HG02938 (cell line): ENCODE measurements at regions not wholly inside any gene's neighbourhood (a gene's known extent, or its start where the extent isn't known, plus 50 kb on each side); places are given as distances from the start of the nearest gene placed in this dataset.

Experiments
- ATAC-seq: cut with Tn5 transposase; IDR thresholded peaks from one replicate; pipeline ENCODE4 v1.9.1; 2021; ENCODE audit warnings: mild to moderate bottlenecking, moderate library complexity; ENCODE audit not compliant: unreplicated experiment

DNA sequence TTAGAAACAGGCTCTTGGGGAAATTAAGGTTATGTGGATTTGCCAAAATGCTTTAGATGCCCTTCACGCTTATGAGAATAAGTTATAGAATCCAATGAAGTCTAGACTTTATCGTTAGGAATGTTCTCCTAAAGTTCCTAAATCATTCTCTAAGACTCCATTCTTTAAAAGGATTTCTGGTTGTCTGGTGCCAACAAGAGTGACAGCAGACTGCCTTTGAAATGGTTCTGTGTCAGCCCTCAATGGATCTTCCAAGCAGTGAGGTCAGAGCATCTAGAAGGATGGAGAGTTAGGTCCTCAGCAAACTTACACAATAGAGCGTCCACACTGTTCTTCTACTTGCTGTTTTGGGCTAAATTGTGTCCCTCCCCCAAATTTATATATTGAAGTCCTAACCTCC, 473.3 kb downstream of the GATA3 start:
- ATAC-seq, result no peak

DNA sequence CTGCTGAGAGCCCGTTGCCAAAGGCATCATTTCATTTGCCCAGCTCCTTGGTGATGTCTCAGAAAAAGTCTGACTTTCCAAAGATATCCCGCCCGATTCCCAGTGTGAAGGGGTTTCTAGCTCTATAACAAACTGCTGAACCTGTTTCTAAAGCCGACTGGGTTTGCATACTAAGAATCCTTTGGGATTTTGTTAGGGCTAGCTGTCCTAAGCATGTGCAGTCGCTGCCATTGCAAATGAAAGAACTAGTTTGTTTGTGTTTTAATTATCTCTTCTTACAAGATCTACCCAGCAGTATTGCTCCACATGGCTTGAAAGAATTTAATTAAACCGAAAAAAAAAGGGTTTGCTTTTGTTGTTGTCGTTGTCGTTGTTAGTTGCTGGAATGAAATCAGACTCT, 476.6 kb downstream of the GATA3 start:
- no peak for ATAC-seq

- ATAC-seq, result no peak
These were observed 478.2 kb downstream of the GATA3 start for GRCh38 chr10:8532647-8533046.

GRCh38 chr10:8533462-8533861, 479.0 kb downstream of the GATA3 start:
- ATAC-seq, result no peak

- no peak for ATAC-seq
These were observed 479.6 kb downstream of the GATA3 start for GRCh38 chr10:8534096-8534495.

DNA sequence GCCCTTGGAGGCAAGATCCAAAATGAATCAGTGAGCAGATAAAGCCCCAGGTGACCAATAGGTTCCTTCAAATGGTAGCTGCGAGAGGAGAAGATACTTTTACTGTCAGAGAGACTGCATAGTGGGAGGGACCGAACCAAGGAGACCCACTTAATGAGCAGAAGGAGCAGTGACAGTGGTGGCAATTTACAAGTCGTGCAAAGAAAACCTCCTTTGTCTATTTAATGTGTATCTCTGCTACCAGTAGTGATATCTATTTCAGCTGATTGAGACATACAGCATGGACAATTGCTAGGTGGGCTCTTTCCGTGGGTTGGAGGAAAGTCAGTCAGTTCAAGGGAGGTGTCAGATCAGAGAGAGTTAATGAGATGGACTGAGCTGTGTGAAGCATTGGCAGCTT, 480.4 kb downstream of the GATA3 start:
- no peak for ATAC-seq

DNA sequence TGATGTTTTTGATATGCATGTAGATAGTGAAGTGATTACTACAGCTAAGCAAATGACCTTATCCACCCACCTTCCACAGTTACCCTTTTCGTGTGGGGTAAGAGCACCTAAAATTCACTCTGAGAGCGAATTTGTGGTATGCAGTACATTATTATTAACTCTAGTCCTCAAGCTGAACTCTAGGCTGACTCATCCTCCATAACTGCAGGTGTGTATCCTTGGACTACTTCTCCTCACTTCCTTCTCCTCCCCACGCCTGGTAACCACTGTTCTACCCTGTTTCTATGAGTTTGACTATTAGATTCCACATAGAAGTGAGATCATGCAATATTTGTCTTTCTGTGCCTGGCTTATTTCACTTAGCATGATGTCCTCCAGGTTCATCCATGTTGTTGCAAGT, 484.6 kb downstream of the GATA3 start:
- no peak for ATAC-seq

GRCh38 chr10:8543361-8544056, 489.0 kb downstream of the GATA3 start:
- no peak for ATAC-seq

- no peak for ATAC-seq
These were observed 489.5 kb downstream of the GATA3 start for GRCh38 chr10:8544057-8544380.

DNA sequence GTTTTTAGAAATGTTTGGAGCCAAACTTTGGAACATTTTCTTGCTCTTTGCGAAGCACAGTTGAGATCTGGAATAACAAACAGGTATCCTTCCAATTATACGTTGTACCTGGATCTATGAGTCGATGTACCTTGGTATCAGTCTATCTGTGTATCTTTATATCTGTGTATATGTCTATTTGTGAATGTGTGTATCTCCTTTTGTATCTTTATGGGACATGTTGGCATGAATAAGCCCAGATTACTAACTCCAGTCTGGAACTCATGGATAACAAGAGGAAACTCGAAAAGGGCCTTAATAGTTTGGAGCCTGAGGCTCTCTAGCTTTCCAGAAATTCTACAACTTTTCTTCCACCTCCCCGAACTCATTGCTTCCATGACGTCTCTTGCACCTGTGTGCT, 490.0 kb downstream of the GATA3 start:
- ATAC-seq, result no peak

- no peak for ATAC-seq
These were observed 500.1 kb downstream of the GATA3 start for GRCh38 chr10:8554574-8554973.

DNA sequence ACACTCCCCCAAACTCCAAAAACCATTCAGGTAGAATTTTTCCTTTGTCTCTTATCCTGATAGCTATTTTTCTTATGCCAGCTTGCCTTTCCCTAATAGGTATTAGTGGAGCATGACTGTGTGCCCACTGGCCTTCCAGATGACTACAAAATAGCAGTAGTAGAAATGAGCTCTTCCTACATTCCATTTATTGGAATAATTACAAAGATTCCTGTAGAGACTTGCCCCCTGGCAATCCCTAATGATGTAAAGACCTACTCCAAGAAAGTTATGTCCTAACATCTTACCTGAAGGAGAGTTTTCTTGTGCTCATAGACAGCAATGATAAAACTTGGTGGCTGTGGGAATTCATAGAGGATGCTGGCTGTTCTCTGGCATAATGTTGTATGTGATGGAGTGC, 501.8 kb downstream of the GATA3 start:
- ATAC-seq, result no peak

DNA sequence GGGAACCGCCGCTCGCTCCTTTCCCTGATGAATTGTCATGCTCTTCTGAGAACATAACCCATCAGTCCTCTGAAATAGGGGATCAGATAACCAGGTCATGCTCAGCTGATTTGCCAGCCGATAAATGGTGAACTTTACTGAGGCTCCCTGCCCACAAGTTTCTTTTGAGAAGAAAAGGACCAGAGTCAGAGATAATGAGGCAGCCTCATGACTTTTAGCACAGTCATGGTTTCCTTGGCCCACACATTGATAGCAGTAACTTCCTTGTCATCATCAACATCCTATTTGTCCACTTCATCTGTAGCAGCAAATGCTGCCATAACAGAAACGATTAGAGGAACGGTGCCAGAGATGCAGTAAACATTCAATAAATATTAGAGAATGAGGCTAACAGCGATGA, 509.0 kb downstream of the GATA3 start:
- ATAC-seq, result no peak

DNA sequence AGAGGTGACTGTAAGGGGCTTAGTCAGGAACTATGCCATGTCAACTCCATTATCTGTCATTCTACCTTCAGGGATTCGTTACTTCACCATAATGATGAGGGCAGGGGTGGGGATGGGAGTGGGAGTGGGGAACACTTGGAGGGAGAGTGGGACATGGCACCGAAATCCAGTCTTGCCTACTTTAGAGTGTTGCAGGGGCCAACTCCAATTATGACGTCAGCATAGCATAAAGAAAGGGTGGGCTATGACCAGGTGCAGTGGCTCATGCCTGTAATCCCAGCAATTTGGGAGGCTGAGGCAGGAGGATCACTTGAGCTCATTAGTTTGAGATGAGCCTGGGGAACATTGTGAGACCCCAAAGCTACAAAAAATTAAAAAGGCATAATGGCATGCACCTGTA, 512.2 kb downstream of the GATA3 start:
- ATAC-seq, result no peak

GRCh38 chr10:8568401-8568800, 513.9 kb downstream of the GATA3 start:
- ATAC-seq, result no peak

- ATAC-seq, result no peak
These were observed 521.1 kb downstream of the GATA3 start for GRCh38 chr10:8575620-8576019.

DNA sequence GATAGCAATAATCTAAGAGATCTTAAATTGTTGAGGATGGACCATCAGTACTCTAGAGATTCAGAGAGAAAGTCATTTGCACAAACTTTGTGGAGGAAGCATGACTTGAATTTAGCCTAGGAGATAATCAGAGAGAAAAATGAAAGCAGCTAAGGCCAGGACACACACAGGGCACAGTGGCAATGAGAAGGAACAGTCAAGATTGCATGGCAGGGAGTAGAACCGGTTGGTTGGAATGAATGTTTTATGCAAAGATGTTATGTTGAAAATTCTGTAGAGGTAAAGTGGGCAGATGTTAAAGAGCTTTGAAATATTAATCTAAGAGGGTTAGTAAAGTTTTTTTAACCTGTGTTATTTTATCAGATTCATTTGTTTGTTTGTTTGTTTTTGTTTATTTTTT, 521.8 kb downstream of the GATA3 start:
- no peak for ATAC-seq

GRCh38 chr10:8576911-8577310, 522.4 kb downstream of the GATA3 start:
- ATAC-seq, result no peak

- ATAC-seq, result no peak
These were observed 523.2 kb downstream of the GATA3 start for GRCh38 chr10:8577686-8578085.

GRCh38 chr10:8581521-8582225, 527.2 kb downstream of the GATA3 start:
- ATAC-seq, result no peak

GRCh38 chr10:8583096-8583495, 528.6 kb downstream of the GATA3 start:
- no peak for ATAC-seq

- no peak for ATAC-seq
These were observed 530.2 kb downstream of the GATA3 start for GRCh38 chr10:8584666-8585065.

GRCh38 chr10:8586504-8586903, 532.0 kb downstream of the GATA3 start:
- no peak for ATAC-seq
